Choroid plexus epithelial cell (primary cell): ENCODE measurements at regions not wholly inside any gene's neighbourhood (a gene's known extent, or its start where the extent isn't known, plus 50 kb on each side); places are given as distances from the start of the nearest gene placed in this dataset.
A peak's percentile ranks its signal among the peaks of the same experiment; 100 is the strongest.

Source experiments
- DNase-seq: peaks from one replicate; pipeline ENCODE4 v3.0.0-alpha.2; 2010; ENCODE audit warnings: low read depth
- H3K4me3 ChIP-seq: 2 replicates; pipeline ENCODE4 v1.5.1; 2011; ENCODE audit warnings: low read depth, mild to moderate bottlenecking, control low read depth, low read length, moderate library complexity
- CTCF ChIP-seq: conservative IDR thresholded peaks from 2 replicates; pipeline ENCODE4 v1.5.1; 2011; ENCODE audit warnings: low read depth, mild to moderate bottlenecking, control low read depth, inconsistent platforms, low read length, moderate library complexity

GRCh38 chr12:41970744-41971143, 173.9 kb downstream of the GXYLT1 start:
- DNase-seq: no peak
- TF ChIP-seq CTCF: no peak
- no peak overlapping the region for H3K4me3 ChIP-seq

GRCh38 chr12:41968599-41968998, 176.1 kb downstream of the GXYLT1 start:
- DNase-seq: no peak
- no peak overlapping the region for H3K4me3 ChIP-seq
- no peak for TF ChIP-seq CTCF

GRCh38 chr12:41967668-41968500, 176.8 kb downstream of the GXYLT1 start:
- no peak for TF ChIP-seq CTCF
- peak; percentile 11 for DNase-seq
- no peak overlapping the region for H3K4me3 ChIP-seq

- no peak for DNase-seq
- TF ChIP-seq CTCF: no peak
- no peak overlapping the region for H3K4me3 ChIP-seq
Measured at GRCh38 chr12:41966916-41967315, 177.8 kb downstream of the GXYLT1 start.

GRCh38 chr12:41966001-41966400, 178.7 kb downstream of the GXYLT1 start:
- H3K4me3 ChIP-seq: no peak overlapping the region
- no peak for TF ChIP-seq CTCF
- DNase-seq: no peak

- TF ChIP-seq CTCF: no peak
- H3K4me3 ChIP-seq: no peak overlapping the region
- DNase-seq: no peak
Measured at GRCh38 chr12:41963398-41963797, 181.3 kb downstream of the GXYLT1 start.

GRCh38 chr12:41962171-41962572, 182.5 kb downstream of the GXYLT1 start:
- no peak for DNase-seq
- no peak for TF ChIP-seq CTCF

More at GRCh38 chr12:41962171-41962572, 182.5 kb downstream of the GXYLT1 start:
- H3K4me3 ChIP-seq: no peak overlapping the region
